C4-2B (cell line): ENCODE measurements at regions not wholly inside any gene's neighbourhood (a gene's known extent, or its start where the extent isn't known, plus 50 kb on each side); places are given as distances from the start of the nearest gene placed in this dataset.

ENCODE experiments used
- ZFX ChIP-seq: fragments of 450-650 bp; IDR thresholded peaks from 2 replicates; pipeline ENCODE4 v1.6.1; 2017
- TF ChIP-seq, protein P1 (sequence below): fragments of 450-650 bp; conservative IDR thresholded peaks from 2 replicates; pipeline ENCODE4 v1.5.1; 2017; ENCODE audit warnings: mild to moderate bottlenecking

DNA sequence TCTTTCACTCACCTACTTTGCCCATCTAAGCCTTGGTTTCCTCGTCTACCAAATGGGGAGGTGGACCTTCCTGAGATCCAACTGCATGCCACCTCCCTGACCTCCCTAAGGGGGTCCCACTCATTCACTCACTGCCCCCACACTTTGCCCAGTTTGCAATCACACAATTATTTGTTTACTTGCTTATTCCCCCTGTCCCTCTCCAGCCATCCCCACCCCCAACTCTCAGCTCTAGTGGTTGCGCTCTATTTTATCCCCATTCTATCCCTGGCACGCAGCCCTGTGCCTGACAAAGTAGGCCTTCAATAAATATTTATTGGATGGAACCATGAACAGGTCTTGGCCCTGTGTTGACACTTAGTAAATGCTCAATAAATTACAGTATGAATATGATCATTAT, 130.8 kb upstream of the LARP1 start:
- TF ChIP-seq, protein P1, sequence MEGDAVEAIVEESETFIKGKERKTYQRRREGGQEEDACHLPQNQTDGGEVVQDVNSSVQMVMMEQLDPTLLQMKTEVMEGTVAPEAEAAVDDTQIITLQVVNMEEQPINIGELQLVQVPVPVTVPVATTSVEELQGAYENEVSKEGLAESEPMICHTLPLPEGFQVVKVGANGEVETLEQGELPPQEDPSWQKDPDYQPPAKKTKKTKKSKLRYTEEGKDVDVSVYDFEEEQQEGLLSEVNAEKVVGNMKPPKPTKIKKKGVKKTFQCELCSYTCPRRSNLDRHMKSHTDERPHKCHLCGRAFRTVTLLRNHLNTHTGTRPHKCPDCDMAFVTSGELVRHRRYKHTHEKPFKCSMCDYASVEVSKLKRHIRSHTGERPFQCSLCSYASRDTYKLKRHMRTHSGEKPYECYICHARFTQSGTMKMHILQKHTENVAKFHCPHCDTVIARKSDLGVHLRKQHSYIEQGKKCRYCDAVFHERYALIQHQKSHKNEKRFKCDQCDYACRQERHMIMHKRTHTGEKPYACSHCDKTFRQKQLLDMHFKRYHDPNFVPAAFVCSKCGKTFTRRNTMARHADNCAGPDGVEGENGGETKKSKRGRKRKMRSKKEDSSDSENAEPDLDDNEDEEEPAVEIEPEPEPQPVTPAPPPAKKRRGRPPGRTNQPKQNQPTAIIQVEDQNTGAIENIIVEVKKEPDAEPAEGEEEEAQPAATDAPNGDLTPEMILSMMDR = no peak
- no peak for TF ChIP-seq ZFX
